Tibial nerve (tissue), 4 donors: ENCODE measurements at regions not wholly inside any gene's neighbourhood (a gene's known extent, or its start where the extent isn't known, plus 50 kb on each side); places are given as distances from the start of the nearest gene placed in this dataset.

Experiments
- DNase-seq, 2 donors: peaks; one replicate each; pipeline ENCODE4 v3.0.0-alpha.2; 2019; ENCODE audit warnings: low spot score in 2 of 2
- H3K27ac ChIP-seq, 4 donors: fragments of 200-600 bp; sonication (generic) in 3 of 4; one replicate each; pipeline ENCODE4 v1.5.1; 2017 to 2019; ENCODE audit warnings: mild to moderate bottlenecking in 1 of 4
- H3K27me3 ChIP-seq, 2 donors: fragments of 200-600 bp; sonication (generic) in 1 of 2; one replicate each; pipeline versions ENCODE4 v1.5.1 to v1.6.0; 2017 to 2019
- H3K36me3 ChIP-seq, 3 donors: fragments of 200-600 bp; sonication (generic); one replicate each; pipeline ENCODE4 v1.5.1; 2018 to 2019
- H3K4me1 ChIP-seq, 4 donors: fragments of 200-600 bp; sonication (generic) in 3 of 4; one replicate each; pipeline ENCODE4 v1.5.1; 2017 to 2019
- H3K4me3 ChIP-seq, 4 donors: fragments of 200-600 bp; sonication (generic) in 3 of 4; one replicate each; pipeline ENCODE4 v1.5.1; 2017 to 2019; ENCODE audit warnings: mild to moderate bottlenecking in 1 of 4, moderate library complexity in 1 of 4
- H3K9me3 ChIP-seq, 4 donors: fragments of 200-600 bp; sonication (generic) in 3 of 4; one replicate each; pipeline ENCODE4 v1.5.1; 2017 to 2019
- EP300 ChIP-seq, 2 donors: sonication (generic); formaldehyde crosslinking; IDR thresholded peaks; one replicate each; pipeline ENCODE4 v1.6.1; 2017; ENCODE audit warnings: antibody characterized with exemption in 2 of 2, mild to moderate bottlenecking in 1 of 2
- POLR2A ChIP-seq, 2 donors: fragments of 450-650 bp; IDR thresholded peaks; one replicate each; pipeline ENCODE4 v1.6.1; 2017; ENCODE audit warnings: antibody characterized with exemption in 2 of 2, mild to moderate bottlenecking in 2 of 2, moderate library complexity in 2 of 2
- WGBS, 2 donors: methylation state at CpG; one replicate each; pipeline ENCODE4 v1.1.5; 2018; 5-methylcytosine and 5-hydroxymethylcytosine counted together
- TF ChIP-seq, protein P1 (sequence below), 5 experiments: fragments of 200-600 bp in 3 of 5; fragments of 450-650 bp in 2 of 5; sonication (generic) in 3 of 5; IDR thresholded peaks; one replicate each; pipeline ENCODE4 v1.5.1; 2016 to 2019; ENCODE audit warnings: antibody characterized with exemption in 5 of 5, mild to moderate bottlenecking in 3 of 5, moderate library complexity in 2 of 5

DNA sequence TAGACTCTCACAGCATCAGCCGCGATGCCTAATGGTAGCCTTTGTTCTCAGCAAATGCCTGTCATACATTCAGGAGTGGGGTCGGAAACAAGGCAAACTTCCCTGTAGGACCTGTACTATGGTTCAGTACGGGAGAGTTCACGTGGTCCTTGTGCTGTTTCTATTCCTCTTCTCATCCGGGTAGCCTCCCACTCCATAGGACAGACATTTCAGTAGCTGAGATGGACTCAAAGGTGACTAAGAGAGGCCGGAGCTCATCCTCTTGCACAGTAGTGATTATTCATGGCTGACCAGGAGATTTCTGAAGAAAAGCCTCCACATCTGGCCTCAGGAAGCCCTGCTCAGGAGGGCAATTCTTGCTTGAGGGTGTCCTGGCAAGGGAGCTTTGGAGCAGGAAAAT, 117.8 kb upstream of the SPRED2 start:
- Histone ChIP-seq H3K4me1 (peaks cover 0 to 15% (median 4%) of the 10 kb centered on the region in 4 donors), H3K27ac (no peak overlapping the region), H3K9me3 (no peaks in the 10 kb centered on the region), H3K27me3 (no peaks in the 10 kb centered on the region), H3K36me3 (no peaks in the 10 kb centered on the region), H3K4me3 (no peak overlapping the region)
- no peak for TF ChIP-seq EP300 (IDR thresholded peaks at IDR 0.05)
- TF ChIP-seq, protein P1, sequence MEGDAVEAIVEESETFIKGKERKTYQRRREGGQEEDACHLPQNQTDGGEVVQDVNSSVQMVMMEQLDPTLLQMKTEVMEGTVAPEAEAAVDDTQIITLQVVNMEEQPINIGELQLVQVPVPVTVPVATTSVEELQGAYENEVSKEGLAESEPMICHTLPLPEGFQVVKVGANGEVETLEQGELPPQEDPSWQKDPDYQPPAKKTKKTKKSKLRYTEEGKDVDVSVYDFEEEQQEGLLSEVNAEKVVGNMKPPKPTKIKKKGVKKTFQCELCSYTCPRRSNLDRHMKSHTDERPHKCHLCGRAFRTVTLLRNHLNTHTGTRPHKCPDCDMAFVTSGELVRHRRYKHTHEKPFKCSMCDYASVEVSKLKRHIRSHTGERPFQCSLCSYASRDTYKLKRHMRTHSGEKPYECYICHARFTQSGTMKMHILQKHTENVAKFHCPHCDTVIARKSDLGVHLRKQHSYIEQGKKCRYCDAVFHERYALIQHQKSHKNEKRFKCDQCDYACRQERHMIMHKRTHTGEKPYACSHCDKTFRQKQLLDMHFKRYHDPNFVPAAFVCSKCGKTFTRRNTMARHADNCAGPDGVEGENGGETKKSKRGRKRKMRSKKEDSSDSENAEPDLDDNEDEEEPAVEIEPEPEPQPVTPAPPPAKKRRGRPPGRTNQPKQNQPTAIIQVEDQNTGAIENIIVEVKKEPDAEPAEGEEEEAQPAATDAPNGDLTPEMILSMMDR (IDR thresholded peaks at IDR 0.05): no peak
- TF ChIP-seq POLR2A (IDR thresholded peaks at IDR 0.05): no peak
- WGBS, 2 donors: 60 to 74% methylated on average over 7 of the region's 7 CpGs
- DNase-seq: no peak

DNA sequence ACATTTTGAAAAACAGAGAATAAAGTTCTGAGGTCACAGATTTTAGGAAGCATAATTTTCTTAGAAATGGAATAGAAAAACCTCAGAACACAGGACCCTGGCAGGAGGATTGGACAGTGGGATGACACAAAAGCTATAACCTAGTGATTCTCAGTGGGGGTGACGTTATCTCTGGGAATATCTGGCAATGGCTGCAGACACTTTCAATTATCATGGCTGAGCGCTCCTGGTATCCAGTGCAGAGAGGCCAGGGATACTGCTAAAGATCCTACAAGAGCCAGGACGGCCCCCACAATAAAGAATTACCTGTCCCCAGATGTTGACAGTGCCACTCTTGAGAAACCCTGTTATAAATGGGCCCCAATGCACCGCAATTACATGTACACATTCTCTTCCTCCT, 117.2 kb upstream of the SPRED2 start:
- Histone ChIP-seq H3K4me3 (no peak overlapping the region), H3K36me3 (no peaks in the 10 kb centered on the region), H3K9me3 (no peaks in the 10 kb centered on the region), H3K27ac (no peak overlapping the region), H3K4me1 (peaks cover 0 to 15% (median 4%) of the 10 kb centered on the region in 4 donors), H3K27me3 (no peaks in the 10 kb centered on the region)
- WGBS, 2 donors: 92 to 93% methylated on average over 4 of the region's 4 CpGs
- no peak for DNase-seq
- no peak for TF ChIP-seq EP300 (IDR thresholded peaks at IDR 0.05)
- no peak for TF ChIP-seq POLR2A (IDR thresholded peaks at IDR 0.05)
- TF ChIP-seq, protein P1 (IDR thresholded peaks at IDR 0.05): no peak

DNA sequence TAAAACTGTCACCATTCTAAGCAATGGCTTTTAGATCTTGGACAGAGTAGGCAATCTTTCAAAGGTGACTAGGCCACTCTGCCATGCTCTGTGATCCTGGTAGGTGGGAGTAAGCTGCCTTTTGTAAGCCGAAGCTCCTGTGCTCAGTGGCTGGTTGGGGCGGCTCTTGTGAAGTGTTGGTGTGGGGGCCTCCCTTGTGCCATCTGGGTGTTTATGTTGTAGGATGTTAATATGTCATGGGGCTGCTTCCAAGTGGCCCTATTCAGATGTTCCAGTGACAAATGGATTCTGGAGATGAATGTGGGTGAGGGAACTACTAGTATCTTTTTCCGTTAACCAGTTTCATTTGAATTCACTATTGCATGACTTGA, 116.8 kb upstream of the SPRED2 start:
- Histone ChIP-seq H3K9me3 (no peaks in the 10 kb centered on the region), H3K27me3 (no peaks in the 10 kb centered on the region), H3K36me3 (no peaks in the 10 kb centered on the region), H3K4me3 (no peak overlapping the region), H3K4me1 (peaks cover 0 to 15% (median 4%) of the 10 kb centered on the region in 4 donors), H3K27ac (no peak overlapping the region)
- DNase-seq: no peak
- WGBS, 2 donors: 93 to 95% methylated on average over 3 of the region's 3 CpGs
- TF ChIP-seq POLR2A (IDR thresholded peaks at IDR 0.05) (no peak), EP300 (IDR thresholded peaks at IDR 0.05) (no peak)
- TF ChIP-seq, protein P1 (IDR thresholded peaks at IDR 0.05): no peak

DNA sequence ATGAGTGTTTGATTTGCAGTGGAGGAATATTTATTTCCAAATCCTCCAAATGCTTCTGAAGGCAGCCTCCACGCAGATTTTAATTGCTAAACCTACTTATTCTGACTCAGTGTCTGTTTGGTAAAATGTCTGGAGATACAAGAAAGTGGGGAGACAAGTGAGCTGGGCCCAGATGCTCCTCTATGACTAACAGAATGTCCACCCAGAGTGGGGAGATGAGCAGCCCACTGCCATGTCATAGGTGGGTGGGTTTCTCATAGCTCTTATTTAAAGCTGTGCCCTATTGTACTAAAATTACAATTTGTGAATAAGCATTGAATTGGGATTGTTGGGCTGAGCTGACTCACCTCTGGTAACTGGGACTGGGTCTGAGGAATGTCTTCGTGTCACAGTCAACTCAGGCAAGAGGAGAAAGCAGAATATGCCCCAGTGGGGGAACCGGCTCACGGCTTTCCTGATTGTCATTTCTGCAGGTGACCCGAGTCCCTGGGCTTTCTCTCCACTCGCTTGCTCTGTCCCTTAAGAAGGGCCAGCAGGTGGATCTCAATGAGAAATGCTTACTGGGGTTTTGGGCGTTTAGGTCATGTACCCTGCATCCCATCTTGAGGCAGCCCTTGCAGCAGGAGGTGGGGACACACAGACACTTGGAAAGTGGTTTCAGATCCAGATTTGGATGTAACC, 116.3 kb upstream of the SPRED2 start:
- DNase-seq: no peak
- 80 to 94% methylated on average over 7 of the region's 7 CpGs for WGBS, 2 donors
- H3K27ac ChIP-seq: no peak overlapping the region
- H3K27me3 ChIP-seq: no peaks in the 10 kb centered on the region
- no peak overlapping the region for H3K4me3 ChIP-seq
- H3K4me1 ChIP-seq: peaks cover 0 to 15% (median 4%) of the 10 kb centered on the region in 4 donors
- TF ChIP-seq POLR2A (IDR thresholded peaks at IDR 0.05) (no peak), EP300 (IDR thresholded peaks at IDR 0.05) (no peak)
- TF ChIP-seq, protein P1 (IDR thresholded peaks at IDR 0.05): no peak
- H3K9me3 ChIP-seq: no peaks in the 10 kb centered on the region
- no peaks in the 10 kb centered on the region for H3K36me3 ChIP-seq

DNA sequence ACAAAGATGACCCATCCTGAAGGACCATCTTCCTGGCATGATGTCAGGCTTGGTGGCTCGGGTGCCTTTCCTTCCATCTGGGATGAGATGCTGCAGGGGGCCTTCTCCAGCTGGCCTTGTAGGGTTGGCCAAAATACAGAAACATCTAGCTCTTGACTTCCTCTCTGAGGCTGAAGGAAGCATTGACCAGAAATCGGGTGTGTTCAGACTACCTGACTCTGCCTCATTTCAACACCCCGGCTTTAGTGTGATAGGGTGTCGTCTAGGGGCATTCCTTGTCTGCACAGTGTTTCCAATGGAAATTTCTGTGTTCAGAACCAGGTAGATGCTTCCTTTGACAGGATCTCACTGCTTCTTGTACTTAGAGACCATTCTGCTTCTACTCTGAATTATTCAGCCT, 115.7 kb upstream of the SPRED2 start:
- Histone ChIP-seq H3K27me3 (no peaks in the 10 kb centered on the region), H3K36me3 (no peaks in the 10 kb centered on the region), H3K4me1 (peaks cover 0 to 8% (median 0%) of the 10 kb centered on the region in 4 donors), H3K4me3 (no peak overlapping the region), H3K9me3 (no peaks in the 10 kb centered on the region), H3K27ac (no peak overlapping the region)
- no peak for DNase-seq
- WGBS, 2 donors: 77 to 94% methylated on average over 3 to 4 of the region's 4 CpGs
- no peak for TF ChIP-seq EP300 (IDR thresholded peaks at IDR 0.05)
- no peak for TF ChIP-seq POLR2A (IDR thresholded peaks at IDR 0.05)
- TF ChIP-seq, protein P1 (IDR thresholded peaks at IDR 0.05): no peak
